HG02943 (cell line): ENCODE measurements at regions not wholly inside any gene's neighbourhood (a gene's known extent, or its start where the extent isn't known, plus 50 kb on each side); places are given as distances from the start of the nearest gene placed in this dataset.

Source experiments
- ATAC-seq: cut with Tn5 transposase; IDR thresholded peaks from one replicate; pipeline ENCODE4 v1.9.1; 2021; ENCODE audit warnings: mild to moderate bottlenecking, low read depth, moderate library complexity; ENCODE audit not compliant: unreplicated experiment

DNA sequence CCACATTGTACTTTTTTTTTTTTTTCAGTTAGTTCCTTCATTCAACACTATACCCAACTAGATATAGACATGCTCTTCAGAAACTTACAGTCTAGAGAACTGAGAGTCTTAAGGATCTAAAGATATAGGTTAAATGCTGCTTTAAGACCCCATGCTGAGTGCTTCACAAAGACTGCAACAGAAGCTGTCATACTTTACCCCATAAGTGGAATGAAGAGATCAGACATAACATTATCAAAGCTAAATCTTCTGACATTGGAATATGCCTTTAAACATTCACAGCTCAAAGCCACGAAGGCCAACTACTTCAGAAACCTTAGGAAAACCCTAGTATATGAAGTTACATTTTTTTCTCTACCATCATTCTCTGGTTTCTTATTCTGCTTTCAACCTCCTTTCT lies 666.4 kb downstream of the KCNT2 start:
- ATAC-seq = no peak

DNA sequence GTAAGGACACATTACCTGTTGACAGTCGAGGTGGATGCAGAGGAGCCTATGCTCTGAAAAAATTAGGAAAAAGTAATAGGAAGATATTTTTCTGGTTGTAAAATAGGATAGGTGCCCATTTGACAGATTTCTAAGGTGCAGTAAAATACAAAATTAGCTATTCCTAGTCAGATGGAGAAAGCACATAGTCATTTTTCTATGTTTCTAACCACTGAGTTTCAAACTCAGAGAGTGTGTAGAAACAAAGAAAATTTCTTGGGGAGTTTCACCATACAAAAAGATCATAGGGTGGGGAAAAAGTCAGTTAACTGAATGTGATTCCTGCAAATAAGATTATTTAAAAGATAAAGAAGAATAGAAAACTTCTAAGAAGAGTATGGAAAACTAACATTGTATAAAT lies 666.9 kb downstream of the KCNT2 start:
- no peak for ATAC-seq

DNA sequence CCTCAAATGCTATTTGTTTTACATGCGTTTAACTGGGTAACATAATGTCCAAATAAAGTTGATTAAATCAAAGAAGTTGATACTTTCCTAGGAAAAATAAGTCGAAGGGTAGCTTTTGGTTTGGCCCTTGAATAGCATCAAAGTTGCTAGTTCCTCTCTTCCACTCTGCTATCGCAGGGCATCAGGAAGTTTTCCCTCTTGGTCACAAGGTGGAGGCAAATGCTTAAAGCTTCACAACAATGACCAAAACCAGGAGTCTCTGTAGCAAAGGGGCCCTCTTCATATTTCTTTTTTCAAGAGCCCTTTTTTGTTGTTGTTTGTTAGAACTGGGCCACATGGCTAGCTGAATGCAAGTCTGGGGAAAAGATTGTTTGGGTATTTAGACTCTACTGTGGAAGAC lies 668.4 kb downstream of the KCNT2 start:
- no peak for ATAC-seq

DNA sequence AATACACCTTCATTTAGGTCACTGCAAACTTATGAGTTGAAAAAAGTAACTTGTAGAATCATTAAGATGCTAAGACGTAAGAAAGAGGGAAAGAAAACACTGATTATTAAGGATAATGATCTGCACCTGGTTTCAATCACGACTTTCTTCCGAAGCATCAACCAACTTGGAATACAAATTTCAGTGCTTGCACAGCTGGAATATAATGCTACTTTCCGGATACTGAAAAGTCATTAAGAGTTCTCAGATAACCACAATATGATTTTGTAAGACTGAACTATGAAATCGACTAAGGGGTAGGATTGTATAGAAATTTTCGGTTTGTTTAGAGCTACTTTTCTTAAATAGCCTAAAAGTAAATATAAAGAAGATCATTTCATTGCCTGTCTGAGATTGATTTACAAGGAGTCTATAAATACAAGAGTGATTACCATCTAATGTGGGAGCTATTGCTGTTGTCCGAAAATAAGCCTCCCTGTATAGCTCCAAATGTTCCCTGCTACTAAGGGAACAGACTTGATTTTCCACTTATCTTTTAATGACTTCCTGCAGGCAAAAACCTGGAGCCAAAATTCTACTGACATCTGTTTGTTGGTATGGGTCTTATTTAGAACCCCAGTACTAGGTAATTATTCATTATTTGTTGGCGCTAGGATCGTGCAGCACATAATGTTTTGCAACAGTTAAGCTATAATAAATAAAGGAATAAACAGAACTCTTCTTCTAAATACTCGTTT lies 673.3 kb downstream of the KCNT2 start:
- ATAC-seq = no peak

DNA sequence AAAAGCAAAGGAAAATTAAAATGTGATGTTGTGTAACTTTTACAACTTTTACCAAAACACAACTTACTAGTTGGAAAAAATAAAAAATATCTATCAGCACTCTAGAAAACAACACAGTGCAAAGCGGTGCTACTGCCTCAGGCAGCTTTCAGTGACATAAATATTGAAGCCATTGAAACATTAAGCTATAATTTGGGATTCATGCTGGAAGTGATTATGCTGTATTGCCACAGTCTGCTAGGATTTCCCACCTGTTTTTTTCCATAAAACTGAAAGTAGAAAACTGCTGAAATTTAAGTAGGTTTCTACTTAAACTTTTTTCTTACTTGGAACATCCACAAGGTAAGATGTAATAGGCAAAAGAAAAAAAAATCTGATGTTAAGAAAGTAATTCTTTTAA lies 674.4 kb downstream of the KCNT2 start:
- ATAC-seq = no peak

DNA sequence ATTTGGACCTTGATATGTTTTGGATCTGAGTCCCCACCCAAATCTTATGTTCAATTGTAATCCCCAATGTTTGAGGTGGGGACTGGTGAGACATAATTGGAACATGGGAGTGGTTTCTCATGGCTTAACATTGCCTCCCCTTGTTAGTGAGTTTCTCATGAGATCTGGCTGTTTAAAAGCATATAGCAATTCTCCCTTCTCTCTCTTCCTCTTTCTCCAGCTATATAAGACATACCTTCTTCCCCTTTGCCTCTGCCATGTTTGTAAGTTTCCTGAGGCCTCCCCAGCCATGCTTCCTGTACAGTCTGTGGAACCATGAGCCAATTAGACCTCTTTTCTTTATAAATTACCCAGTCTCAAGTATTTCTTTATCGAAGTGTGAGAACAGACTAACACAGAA lies 692.4 kb downstream of the KCNT2 start:
- ATAC-seq = no peak

DNA sequence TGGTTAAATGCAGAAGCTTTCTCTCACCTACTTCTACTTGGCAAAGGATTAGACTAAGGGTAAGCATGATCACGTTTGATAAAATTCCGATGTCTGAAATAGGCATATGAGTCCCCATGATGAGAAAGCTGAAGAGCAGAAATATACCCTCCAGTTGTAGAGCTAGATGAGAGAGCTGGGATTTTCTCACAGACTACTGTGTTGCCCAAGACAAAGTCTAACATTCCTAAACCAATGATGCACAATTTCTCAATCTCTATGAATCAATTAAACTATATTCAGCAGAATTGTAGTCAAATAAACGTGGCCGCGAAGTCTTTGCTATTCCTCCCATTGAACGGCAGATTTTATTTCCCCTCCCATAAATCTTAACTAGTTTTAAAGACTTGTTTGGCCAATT lies 699.2 kb downstream of the KCNT2 start:
- no peak for ATAC-seq

DNA sequence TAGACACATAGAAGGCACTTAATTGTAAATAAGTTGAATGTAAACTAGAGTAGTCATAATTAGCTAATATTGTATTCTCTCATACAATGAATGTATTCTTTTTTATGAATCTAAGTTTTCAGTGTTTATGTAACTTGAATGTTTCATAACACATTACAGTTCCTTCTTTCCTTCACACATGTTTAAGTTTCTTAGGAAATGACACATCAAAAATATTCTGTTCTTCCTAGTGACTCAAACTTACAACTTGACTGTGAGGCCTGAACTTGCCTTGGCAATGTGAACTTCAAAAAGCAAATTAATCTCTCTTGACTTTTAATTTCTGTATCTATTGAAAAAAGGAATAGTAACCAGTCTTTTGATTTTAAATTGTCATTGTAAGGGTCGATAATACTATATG lies 700.1 kb downstream of the KCNT2 start:
- no peak for ATAC-seq

DNA sequence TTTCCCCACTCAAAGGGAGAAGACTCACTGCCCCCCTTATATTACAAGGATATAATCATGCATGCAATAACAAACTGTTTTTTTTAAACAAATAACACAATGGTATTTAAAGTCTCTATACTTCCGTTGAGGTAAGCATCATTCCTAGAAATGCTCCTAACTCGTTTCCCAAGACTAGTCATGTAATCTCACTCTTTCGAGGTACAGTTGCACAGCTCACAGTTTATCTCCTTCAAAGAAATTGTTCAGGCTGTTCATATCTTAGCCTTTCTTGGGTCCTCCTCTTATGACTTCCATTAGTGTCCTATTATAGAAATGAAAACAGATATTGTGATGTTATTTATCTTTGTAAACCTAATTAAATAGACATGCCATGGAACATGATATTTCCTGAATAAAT lies 705.0 kb downstream of the KCNT2 start:
- no peak for ATAC-seq

DNA sequence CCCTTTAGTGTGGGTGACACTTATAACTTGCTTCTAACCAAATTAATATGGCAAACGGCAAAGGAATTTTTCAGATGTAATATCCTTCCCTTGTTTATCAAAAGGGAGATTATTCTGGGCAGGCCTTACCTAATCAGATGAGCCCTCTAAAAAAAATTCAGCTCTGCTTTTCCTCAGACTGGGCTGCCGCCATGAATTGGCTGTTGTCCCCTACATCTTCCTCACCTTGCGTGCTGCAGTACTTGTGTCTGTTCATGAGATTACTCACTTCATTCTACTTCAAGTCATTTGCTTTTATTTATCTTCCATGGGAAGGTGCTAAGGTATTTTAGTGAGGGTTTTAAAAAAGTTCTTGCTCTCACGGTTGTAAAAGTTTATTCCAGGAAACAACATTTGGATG lies 705.5 kb downstream of the KCNT2 start:
- no peak for ATAC-seq

DNA sequence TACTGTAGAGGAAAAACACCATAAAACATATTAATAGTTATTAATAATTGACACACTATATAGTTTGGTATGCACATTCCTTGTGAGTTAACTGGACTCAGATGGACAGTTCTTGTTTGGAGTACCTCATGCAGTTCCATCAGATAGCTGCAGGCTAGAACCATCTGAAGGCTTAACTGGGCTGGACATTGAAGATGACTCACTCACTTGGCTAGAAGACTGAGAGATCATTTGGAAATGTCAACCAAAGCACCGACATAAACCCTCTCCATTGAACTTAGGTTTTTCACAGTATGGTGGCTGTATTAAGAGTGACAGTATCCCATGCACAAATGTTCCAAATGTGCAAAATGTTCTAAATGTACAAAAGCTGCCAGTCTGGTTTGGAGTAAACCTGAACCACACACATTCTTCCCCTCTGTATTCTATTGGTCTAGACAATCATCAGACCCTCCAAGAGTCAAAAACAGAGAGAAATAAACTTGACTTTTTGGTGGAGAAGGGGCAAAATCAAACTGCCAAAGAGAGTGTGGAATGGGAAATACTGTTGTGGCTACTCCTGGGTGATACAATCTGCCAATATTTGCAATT lies 708.4 kb downstream of the KCNT2 start:
- no peak for ATAC-seq

DNA sequence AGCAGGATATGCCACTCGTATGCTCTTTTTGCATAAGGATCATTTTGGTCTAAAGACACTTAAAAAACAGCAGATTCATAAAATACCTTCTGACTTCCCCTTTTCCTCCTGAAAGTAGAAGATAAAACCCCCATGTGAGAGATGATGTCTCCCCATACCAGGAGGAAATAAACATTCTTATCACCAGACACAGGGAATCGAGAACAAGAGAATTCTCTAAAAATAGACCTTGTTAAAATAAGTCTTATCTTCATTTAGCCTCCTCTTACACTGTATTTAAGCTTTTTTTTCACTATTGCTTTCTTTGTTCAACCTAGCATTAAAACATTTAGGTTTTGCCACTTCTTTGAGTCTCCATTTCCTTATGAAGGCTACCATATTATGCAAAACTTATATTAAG lies 709.3 kb downstream of the KCNT2 start:
- ATAC-seq = no peak

DNA sequence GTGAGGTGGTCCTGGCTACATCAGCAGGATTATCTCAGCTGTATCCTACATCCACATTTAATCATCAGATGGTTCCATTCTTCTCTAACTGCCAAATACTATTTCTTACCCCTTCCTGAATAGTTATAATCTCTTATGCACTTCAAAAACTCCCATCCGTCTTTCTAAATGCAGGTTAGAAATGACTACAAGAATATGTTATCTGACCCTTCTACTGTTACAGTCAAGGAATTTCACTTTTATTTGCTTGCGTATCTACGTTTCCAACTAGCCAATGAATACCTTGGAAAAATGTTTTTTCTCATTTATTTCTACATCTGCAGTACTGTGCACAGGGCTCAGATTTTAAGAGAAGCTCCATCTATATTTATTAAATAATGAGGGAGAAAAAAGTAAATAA lies 709.9 kb downstream of the KCNT2 start:
- no peak for ATAC-seq

DNA sequence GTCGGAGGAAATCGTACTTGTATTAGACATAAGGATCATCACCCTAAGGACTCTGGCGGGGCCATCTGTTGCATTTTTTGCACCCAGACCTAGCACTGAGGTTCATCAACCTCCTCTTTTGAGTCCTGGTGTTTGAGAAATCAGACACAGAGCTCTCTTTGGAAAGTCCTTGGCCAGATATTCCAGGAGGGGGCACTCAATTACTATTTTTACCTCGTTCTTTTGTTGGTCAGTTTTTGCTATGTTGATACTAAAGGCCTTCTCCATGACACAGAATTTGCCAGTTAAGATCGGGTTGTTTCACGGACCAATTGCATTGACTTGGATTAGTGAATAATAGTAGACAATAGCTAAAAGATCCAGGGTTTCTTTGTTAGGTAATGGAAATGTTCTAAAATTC lies 711.2 kb downstream of the KCNT2 start:
- ATAC-seq = no peak

DNA sequence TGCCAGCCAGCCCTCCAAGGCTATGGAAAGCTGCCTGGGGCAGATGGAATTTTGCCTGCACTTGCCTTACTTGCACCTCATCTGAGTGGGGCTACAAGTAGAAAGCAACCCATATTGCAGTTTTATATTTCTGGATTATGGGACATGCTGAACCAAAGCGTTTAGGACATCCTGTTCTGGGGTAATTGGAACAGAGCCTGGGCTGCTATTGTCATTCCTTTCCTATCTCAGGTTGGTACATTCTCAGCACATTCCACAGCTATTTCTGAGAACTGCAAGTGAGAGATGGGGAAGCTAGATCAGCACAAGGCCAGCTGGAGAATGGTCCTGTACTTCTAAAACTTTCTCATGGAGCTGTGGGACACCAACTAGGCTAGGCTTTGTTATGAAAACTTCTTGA lies 713.8 kb downstream of the KCNT2 start:
- no peak for ATAC-seq

DNA sequence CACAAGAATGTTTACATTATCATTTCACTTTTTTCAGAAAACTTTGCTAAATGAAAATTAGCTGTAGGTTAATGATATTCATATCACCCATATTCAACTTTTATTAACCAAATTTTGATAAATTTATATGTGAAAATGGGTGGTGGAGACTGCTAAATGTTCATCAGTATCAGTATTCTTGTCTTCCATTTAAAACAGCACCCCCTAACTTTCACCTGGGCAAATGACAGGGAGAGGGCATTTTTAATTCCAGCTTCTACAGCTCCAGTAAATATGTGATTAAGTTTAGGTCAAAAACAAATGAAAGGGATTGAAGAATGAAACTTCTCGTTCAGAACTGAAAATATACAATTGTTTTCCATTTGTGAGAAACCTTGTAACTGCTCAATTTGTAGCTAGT lies 722.2 kb downstream of the KCNT2 start:
- ATAC-seq = no peak

DNA sequence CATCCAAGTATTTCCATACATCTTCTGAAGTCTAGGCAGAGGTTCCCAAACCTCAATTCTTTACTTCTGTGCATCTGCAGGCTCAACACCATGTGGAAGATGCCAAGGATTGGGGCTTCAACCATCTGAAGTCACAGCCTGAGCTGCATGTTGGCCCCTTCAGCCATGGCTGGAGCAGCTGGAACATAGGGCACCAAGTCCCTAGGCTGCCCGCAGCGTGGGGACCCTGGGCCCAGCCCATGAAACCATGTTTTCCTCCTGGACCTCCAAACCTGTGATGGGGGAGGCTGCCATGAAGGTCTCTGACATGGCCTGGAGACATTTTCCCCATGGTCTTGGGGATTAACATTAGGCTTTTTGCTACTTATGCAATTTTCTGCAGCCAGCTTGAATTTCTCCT lies 729.8 kb downstream of the KCNT2 start:
- ATAC-seq = no peak

DNA sequence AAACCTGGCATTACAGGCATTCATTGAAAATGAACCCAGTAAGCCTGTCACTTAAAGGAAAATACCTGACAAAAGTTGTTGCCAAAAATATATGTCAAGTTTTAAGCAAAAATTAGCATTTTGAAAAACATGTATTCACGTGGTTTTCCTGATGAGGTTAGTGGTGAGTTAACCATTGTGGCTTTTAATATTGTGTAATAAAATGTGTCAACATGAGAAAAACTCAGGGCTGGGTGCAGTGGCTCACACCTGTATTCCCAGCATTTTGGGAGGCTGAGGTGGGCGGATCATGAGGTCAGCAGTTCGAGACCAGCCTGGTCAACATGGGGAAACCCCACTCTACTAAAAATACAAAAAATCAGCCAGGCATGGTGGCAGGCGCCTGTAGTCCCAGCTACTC lies 731.4 kb downstream of the KCNT2 start:
- no peak for ATAC-seq

DNA sequence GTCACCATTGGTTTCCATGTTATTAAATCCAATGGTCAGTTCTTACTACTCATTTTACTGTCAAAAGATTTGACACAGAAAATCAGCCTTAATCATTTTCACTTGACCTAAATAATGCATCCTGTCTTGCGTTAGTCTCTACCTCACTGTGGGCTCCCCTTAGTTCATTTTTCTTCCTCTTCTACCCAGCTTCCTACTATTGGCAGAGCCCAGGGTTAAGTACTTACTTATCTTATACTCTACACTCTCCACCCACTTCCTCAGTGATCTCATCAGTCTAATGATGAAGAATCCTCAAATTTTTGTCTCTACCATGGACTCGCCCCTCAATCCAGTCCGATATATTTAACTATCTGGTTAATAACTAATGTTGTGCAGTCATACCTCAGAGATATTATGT lies 735.9 kb downstream of the KCNT2 start:
- no peak for ATAC-seq

DNA sequence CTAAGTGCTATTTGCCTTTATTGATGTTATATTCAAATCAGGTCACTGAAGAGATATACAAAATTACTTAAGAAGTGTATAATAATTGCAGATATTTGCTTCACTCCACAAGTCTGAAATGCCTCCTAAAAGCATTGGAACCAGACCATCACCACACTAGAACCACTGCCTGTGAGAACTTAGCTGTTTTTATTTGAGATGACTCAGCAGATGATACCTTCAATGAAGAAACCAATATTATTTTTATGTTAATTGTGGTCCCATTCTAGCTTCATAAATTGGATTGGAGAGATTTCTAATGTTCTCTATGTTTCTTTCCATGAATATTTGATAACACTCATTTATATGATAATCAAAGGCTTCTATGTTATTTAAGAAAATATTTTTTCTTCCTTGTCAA lies 740.6 kb downstream of the KCNT2 start:
- no peak for ATAC-seq

DNA sequence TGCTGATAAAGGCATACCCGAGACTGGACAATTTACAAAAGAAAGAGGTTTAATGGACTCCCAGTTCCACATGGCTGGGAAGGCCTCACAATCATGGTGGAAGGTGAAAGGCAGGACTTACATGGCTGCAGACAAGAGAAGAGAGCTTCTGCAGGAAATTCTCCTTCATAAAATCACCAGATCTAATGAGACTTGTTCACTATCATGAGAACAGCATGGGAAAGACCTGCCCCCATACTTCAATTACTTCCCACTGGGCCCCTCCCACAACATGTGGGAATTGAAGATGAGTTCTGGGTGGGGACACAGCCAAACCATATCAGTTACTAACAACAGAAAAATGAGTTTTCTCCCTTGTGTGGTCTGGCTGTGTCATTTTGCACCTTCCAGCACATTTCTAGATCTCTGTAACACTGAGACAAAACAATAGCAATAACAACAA lies 741.4 kb downstream of the KCNT2 start:
- no peak for ATAC-seq

DNA sequence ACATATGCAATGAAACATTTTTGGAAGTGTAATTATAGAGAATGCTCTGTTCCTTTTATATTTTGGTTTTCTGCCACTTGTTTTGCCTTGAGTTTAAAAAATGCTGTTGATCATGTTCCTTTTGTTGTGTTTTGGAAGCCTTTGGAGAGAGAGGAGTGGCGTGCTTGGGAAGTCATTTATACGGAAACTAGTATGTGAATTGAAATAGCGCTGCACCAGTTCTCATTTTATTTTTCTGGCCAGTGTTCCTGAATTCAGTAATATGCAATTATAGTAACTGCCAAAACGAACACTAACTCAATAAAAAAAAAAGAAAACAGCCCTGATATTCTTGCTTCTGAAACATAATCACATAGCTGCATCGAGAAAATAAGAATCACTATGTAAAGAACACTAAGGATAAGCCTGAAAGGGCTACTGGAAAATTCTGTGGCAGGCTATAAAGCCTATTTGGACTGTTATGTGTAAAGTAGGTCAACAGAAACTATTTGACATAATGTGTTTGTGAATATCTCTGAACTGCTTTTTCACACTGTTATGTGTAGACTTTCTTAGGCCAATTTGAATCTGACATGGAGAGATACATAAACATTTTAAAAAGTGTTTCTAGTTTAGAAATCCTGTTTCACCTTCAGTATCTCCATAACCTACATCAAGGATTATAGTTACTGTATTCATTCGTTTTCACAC lies 742.0 kb downstream of the KCNT2 start:
- no peak for ATAC-seq
